Endothelial cell of umbilical vein (primary cell): ENCODE measurements at regions not wholly inside any gene's neighbourhood (a gene's known extent, or its start where the extent isn't known, plus 50 kb on each side); places are given as distances from the start of the nearest gene placed in this dataset.

Experiments
- BruUV-seq: library from RNA; stranded (reverse); fragments of 400-500 nt; replicated peaks from 2 replicates; lab custom pipeline; 2021; lab: Mats Ljungman, UMichigan
- CTCF ChIA-PET: fragments of 300-600, 350-600 bp; sonication (Branson Sonifier 250); formaldehyde crosslinking; loops from one replicate; lab custom pipeline; 2021; ENCODE audit warnings: antibody characterized with exemption, inconsistent platforms; lab: Charles Lee
- POLR2A ChIA-PET: fragments of 300-600, 350-600 bp; sonication (Branson Sonifier 250); formaldehyde crosslinking; loops from one replicate; lab custom pipeline; 2021; ENCODE audit warnings: antibody characterized with exemption, inconsistent platforms; lab: Charles Lee
- DNase-seq: peaks from one replicate; pipeline ENCODE4 v3.0.0-alpha.2; 2011; ENCODE audit warnings: low read depth, low spot score
- FAIRE-seq: peaks from 2 replicates; lab custom pipeline; 2011; peaks lifted over from hg19 to GRCh38; lab: Jason Lieb, UNC
- H2AFZ ChIP-seq: 2 replicates; pipeline ENCODE4 v1.6.0; 2012; ENCODE audit warnings: low read depth, low read length, control low read depth, inconsistent platforms
- H3K27ac ChIP-seq: 2 replicates; pipeline ENCODE4 v1.5.1; 2011; ENCODE audit warnings: low read depth, mild to moderate bottlenecking, control low read depth, low read length, moderate library complexity; ENCODE audit not compliant: insufficient read depth
- H3K27me3 ChIP-seq, 2 experiments: 2 replicates each; pipeline versions ENCODE4 v1.6.0 to v1.6.1; 2011; ENCODE audit warnings: low read length in 2 of 2, mixed read lengths in 1 of 2; ENCODE audit not compliant: control insufficient read depth in 2 of 2, insufficient read depth in 2 of 2
- H3K36me3 ChIP-seq, 2 experiments: 2 replicates in 1 of 2; 3 replicates in 1 of 2; pipeline ENCODE4 v1.5.1; 2011; ENCODE audit warnings: low read length in 2 of 2, mild to moderate bottlenecking in 1 of 2, moderate library complexity in 1 of 2; ENCODE audit not compliant: control insufficient read depth in 2 of 2, insufficient read depth in 2 of 2; ENCODE audit errors: extremely low read depth in 1 of 2
- H3K4me1 ChIP-seq: 3 replicates; pipeline ENCODE4 v1.5.1; 2011; ENCODE audit warnings: mild to moderate bottlenecking, low read length; ENCODE audit not compliant: control insufficient read depth, insufficient read depth; ENCODE audit errors: extremely low read depth
- H3K4me2 ChIP-seq: 2 replicates; pipeline ENCODE4 v1.6.1; 2011; ENCODE audit warnings: low read length, control low read depth, mixed read lengths; ENCODE audit not compliant: insufficient read depth
- H3K4me3 ChIP-seq, 3 experiments: fragments of 200-600 bp in 1 of 3; sonication (generic), shearing (Covaris generic) in 1 of 3; replicated peaks in 1 of 3; 2 replicates each; pipeline ENCODE4 v1.5.1; 2011 to 2016; ENCODE audit warnings: control low read depth in 3 of 3, low read length in 3 of 3, mild to moderate bottlenecking in 2 of 3, inconsistent platforms in 1 of 3, low read depth in 1 of 3, moderate library complexity in 1 of 3; ENCODE audit not compliant: insufficient read depth in 1 of 3
- H3K79me2 ChIP-seq: 2 replicates; pipeline ENCODE4 v1.6.0; 2012; ENCODE audit warnings: low read length, inconsistent platforms; ENCODE audit not compliant: control insufficient read depth, insufficient read depth
- H3K9ac ChIP-seq: replicated peaks from 2 replicates; pipeline ENCODE3; 2011; ENCODE audit warnings: low read length, control low read depth; ENCODE audit not compliant: insufficient read depth; ENCODE audit errors: extremely low read depth
- H3K9me1 ChIP-seq: replicated peaks from 3 replicates; pipeline ENCODE4 v1.6.0; 2011; ENCODE audit warnings: mild to moderate bottlenecking, low read length; ENCODE audit not compliant: control insufficient read depth, insufficient read depth; ENCODE audit errors: extremely low read depth
- H3K9me3 ChIP-seq: replicated peaks from 2 replicates; pipeline ENCODE4 v1.5.1; 2012; ENCODE audit warnings: low read length, inconsistent platforms; ENCODE audit not compliant: control insufficient read depth, insufficient read depth
- H4K20me1 ChIP-seq: replicated peaks from 2 replicates; pipeline ENCODE3; 2011; ENCODE audit warnings: mild to moderate bottlenecking, low read length; ENCODE audit not compliant: control insufficient read depth, insufficient read depth; ENCODE audit errors: extremely low read depth
- EZH2 ChIP-seq: IDR thresholded peaks from 2 replicates; pipeline ENCODE4 v1.6.1; 2012; ENCODE audit warnings: borderline replicate concordance, low read depth, mild to moderate bottlenecking, moderate library complexity, low read length, inconsistent platforms; ENCODE audit not compliant: severe bottlenecking
- FOS ChIP-seq: IDR thresholded peaks from 2 replicates; pipeline ENCODE4 v1.6.1; 2011; ENCODE audit warnings: mild to moderate bottlenecking, low read length, moderate library complexity, borderline replicate concordance; ENCODE audit not compliant: insufficient read depth
- GATA2 ChIP-seq: IDR thresholded peaks from 2 replicates; pipeline ENCODE4 v1.7.0; 2011; ENCODE audit warnings: low read depth, mild to moderate bottlenecking, moderate library complexity, mixed read lengths, low read length; ENCODE audit not compliant: insufficient read length, insufficient read depth
- JUN ChIP-seq: IDR thresholded peaks from 2 replicates; pipeline ENCODE4 v1.6.1; 2011; ENCODE audit warnings: borderline replicate concordance, low read depth; ENCODE audit not compliant: insufficient read length, insufficient read depth
- MYC ChIP-seq: IDR thresholded peaks from one replicate; pipeline ENCODE4 v1.6.1; 2011; ENCODE audit warnings: mild to moderate bottlenecking, low read depth, low read length
- POLR2A ChIP-seq: IDR thresholded peaks from 2 replicates; pipeline ENCODE4 v1.6.1; 2012; ENCODE audit warnings: low read depth, mild to moderate bottlenecking, control low read depth, low read length
- POLR2AphosphoS5 ChIP-seq: IDR thresholded peaks from 2 replicates; pipeline ENCODE4 v1.6.1; 2012; ENCODE audit warnings: low read depth, mild to moderate bottlenecking, control low read depth, low read length, moderate library complexity; ENCODE audit not compliant: insufficient read depth
- dilution Hi-C: fragments of 300-500 bp; cut with MboI; formaldehyde crosslinking; loops from one replicate; pipeline ENCODE4 v1.15.0; 2019; ENCODE audit warnings: low sequenced_read_pairs; ENCODE audit not compliant: extremely low pct_ligation_motif_present
- intact Hi-C: fragments of 100-400 bp; cut with micrococcal nuclease; formaldehyde crosslinking; loops from one replicate; pipeline ENCODE4 v1.10.0; 2022
- TF ChIP-seq, protein P1 (sequence below), 2 donors: IDR thresholded peaks; 1 replicate in 1 of 2; 2 replicates in 1 of 2; pipeline ENCODE4 v1.5.1; 2011; ENCODE audit warnings: low read length in 2 of 2, mild to moderate bottlenecking in 2 of 2, moderate library complexity in 2 of 2, control low read depth in 1 of 2, inconsistent platforms in 1 of 2, low read depth in 1 of 2; ENCODE audit not compliant: insufficient read depth in 1 of 2; ENCODE audit errors: extremely low read depth in 1 of 2
- TF ChIP-seq, protein P2 (sequence below): IDR thresholded peaks from 2 replicates; pipeline ENCODE4 v1.6.1; 2011; ENCODE audit not compliant: insufficient read depth, insufficient read length

DNA sequence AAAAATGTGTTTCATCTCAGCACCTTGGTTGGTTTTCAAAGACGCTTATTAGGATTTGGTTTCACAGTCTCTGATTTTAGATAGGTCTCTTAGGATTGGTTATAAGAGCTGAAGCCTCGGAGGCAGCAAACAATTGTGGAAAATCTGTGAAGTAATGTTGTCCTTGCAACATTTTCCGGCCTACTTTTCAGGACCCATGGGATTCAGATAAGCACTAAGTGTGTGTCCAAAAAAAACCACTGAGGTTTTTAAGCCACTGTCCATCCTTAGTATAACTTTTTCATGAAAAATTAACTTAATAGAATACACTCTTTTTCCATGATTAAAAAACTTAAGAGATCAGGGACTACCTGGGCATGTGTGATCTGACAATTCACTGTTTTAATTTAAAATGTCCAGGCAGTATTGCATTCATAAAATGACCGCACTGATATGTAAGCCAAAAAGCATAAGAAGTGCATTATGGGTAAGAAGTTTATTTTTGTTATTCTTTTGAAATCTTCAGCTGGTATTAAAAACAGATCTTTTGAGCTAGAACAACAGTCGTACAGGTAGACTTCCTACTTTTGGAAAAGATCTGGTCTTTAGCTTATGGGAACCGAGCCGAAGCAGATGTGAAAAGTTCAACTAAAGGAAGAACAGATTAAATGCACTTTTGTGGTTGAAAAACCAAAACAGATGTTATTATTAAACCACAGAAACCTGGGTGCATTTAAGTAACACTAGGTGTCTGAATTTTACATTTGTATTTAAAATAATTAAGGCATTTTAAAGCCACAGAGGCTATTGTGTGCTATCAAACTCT is 479.4 kb upstream of the ZEB2 start:
- no peaks in the 10 kb centered on the region for H3K9me3 ChIP-seq
- no peaks in the 10 kb centered on the region for H3K27me3 ChIP-seq
- no peaks in the 10 kb centered on the region for H4K20me1 ChIP-seq
- no peak overlapping the region for H3K27ac ChIP-seq
- H3K4me1 ChIP-seq, result peaks cover 13% of the 10 kb centered on the region
- DNase-seq, result no peak
- ChIA-PET POLR2A (no interaction called here), CTCF (no interaction called here)
- H2AFZ ChIP-seq, result no peak overlapping the region
- no peaks in the 10 kb centered on the region for H3K36me3 ChIP-seq
- no peak overlapping the region for H3K9ac ChIP-seq
- no peak for TF ChIP-seq GATA2
- TF ChIP-seq POLR2AphosphoS5, result no peak
- TF ChIP-seq, protein P1, sequence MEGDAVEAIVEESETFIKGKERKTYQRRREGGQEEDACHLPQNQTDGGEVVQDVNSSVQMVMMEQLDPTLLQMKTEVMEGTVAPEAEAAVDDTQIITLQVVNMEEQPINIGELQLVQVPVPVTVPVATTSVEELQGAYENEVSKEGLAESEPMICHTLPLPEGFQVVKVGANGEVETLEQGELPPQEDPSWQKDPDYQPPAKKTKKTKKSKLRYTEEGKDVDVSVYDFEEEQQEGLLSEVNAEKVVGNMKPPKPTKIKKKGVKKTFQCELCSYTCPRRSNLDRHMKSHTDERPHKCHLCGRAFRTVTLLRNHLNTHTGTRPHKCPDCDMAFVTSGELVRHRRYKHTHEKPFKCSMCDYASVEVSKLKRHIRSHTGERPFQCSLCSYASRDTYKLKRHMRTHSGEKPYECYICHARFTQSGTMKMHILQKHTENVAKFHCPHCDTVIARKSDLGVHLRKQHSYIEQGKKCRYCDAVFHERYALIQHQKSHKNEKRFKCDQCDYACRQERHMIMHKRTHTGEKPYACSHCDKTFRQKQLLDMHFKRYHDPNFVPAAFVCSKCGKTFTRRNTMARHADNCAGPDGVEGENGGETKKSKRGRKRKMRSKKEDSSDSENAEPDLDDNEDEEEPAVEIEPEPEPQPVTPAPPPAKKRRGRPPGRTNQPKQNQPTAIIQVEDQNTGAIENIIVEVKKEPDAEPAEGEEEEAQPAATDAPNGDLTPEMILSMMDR (IDR thresholded peaks at IDR 0.05; ENCODE audit: extremely low read depth in 1 of 2, insufficient read depth in 1 of 2, low read depth in 1 of 2, low read length in 2 of 2), result no peak
- no peak for TF ChIP-seq MYC
- TF ChIP-seq EZH2, result no peak
- TF ChIP-seq JUN, result no peak
- no peak for TF ChIP-seq FOS
- TF ChIP-seq, protein P2, sequence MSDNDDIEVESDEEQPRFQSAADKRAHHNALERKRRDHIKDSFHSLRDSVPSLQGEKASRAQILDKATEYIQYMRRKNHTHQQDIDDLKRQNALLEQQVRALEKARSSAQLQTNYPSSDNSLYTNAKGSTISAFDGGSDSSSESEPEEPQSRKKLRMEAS, result no peak
- no peak for TF ChIP-seq POLR2A
- H3K4me2 ChIP-seq, result no peak overlapping the region
- H3K79me2 ChIP-seq, result no peaks in the 10 kb centered on the region
- dilution Hi-C loops (no loop called here), intact Hi-C loops (no loop called here)
- FAIRE-seq, result no peak
- H3K4me3 ChIP-seq, result no peak overlapping the region
- BruUV-seq, result no TSS peak
- no peaks in the 10 kb centered on the region for H3K9me1 ChIP-seq
